SKM-1 (cell line): ENCODE measurements at regions not wholly inside any gene's neighbourhood (a gene's known extent, or its start where the extent isn't known, plus 50 kb on each side); places are given as distances from the start of the nearest gene placed in this dataset.
"Not testable (repeated sequence)": the region's sequence is repeated elsewhere in the genome, so short reads cannot be mapped to it uniquely, and the experiment has no call there.

ENCODE experiments used
- DNase-seq: peaks from one replicate; lab custom pipeline; 2025; ENCODE audit not compliant: unreplicated experiment; lab: John Stamatoyannopoulos, UW

DNA sequence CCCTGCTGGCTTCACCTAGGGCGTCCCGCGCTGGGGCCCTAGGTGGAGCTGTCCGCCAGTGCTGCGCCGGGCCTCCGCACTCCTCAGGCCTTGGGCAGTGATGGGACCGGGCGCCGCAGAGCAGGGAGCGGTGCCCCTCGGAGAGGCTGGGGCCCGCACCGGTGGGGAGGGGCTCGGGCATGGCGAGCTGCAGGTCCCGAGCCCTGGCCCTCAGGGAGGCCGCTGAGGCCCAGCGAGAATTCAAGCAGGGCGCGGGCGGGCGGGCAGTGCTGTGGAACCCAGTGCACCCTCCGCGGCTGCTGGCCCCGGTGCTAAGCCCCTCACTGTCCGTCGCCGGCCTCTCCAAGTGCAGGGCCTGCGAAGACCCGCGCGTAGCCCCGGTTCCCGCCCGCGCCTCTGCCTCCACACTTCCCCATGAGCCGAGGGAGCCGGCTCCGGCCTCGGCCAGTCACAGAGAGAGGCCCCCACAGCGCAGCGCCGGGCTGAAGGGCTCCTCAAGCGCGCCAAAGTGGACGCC is 565.1 kb upstream of the NDST4 start:
- no peak for DNase-seq

DNA sequence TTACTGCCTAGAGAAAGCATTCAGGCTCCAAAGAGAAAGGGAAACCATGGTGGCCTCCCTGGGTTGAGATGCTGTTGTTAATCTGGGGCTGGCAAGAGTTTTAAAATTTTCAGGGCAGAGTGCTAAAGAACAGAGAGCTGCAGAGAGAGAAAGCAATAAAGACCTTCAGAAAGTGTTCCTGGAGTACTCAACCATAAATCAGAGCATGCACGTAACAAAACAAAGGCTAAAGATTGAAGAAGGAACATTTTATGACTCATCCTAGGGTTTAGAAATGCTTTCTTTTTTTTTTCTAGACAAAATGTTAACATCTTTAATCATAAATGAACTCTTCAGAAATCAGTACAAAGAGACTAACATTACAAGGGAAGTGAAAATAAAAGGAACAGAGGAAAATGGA is 562.3 kb upstream of the NDST4 start:
- no peak for DNase-seq

DNA sequence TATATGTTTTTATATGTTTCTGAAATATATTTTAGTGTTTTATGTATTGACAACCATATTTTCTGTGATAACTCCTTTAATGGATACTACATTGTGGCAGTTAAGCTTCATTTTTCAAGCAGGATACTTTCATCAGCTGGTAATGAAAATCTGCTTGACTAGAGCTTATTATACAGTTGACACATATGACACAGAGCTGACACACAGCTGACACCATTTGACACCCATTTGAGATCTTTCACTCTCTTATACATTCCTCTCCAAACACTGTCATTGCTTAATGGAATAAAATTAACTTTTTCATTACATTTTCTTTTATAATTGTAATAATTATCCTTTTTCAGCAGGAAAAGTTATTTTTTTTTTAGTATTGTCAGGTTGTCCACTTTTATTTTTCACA is 561.1 kb upstream of the NDST4 start:
- no peak for DNase-seq

DNA sequence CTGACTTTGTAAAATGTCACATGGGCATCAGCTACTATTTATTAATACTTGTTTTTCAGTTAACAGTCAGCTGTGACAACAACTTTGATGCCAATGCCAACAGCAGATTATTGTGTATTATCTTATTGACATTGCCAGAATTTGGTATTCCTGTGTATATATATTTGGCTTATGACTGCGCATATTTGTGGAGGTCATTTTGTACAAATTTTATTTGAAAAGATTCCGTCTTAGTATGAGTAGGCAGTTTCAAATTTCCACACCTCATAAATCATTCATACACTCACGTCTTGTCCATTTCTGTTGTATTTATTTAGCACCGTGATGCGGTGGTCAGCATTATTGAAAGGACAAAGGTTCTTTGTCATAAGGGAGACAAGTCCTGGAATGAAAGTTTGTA is 558.2 kb upstream of the NDST4 start:
- DNase-seq, result no peak

DNA sequence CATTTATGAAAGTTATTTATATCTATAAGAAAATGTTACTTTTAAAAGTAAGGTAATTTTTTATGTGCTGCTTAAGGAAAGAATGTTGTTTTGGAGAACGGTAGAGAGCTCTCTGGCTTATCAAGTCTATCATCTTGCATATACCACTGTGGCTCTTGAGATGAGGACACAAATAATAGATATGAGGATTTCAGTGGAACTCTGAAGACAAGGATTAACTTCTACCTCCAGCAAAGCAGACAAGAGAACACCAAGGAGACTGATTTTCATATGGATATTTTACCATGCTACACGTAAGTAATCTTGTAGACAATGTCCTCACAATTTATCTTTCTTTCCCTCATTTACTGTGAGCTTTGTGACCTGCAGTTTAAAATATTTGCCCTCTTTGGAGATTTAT is 557.5 kb upstream of the NDST4 start:
- DNase-seq, result no peak

DNA sequence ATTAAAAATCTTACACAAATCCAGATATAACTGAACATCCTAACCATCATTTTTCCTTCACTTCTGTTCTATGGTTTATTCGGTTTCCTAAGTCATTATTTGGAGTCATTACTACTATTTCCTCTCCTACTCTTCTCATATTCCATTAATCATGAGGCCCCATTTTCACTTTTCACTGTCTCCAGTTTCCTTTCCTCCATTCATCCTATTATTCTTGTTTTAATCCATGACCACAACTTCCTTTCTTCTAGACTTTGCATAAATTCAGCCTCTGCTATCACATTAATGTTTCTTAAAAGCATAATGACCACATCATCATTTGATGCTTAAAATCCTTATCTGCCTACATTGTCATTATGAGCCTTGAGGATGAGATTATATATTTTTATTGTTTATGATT is 555.0 kb upstream of the NDST4 start:
- DNase-seq, result no peak

DNA sequence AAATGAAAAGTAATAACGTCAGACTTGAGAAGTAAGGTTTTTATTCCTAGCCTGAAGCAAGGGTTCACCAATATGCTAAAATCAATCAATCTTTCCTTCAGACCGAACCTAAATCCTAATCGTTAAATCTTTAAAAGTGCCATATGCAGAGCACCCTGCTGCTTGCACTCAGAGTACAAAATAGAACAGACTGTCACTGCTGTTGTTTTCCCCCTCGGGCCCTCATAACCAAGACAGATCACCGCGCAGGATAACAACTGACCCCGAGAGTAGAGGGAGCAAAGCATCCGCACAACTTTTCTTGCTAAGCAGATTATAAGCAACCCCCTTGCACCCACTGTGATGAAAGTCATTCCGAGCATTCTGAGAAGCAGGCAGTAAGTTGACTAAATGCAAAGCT is 550.9 kb upstream of the NDST4 start:
- DNase-seq, result no peak

DNA sequence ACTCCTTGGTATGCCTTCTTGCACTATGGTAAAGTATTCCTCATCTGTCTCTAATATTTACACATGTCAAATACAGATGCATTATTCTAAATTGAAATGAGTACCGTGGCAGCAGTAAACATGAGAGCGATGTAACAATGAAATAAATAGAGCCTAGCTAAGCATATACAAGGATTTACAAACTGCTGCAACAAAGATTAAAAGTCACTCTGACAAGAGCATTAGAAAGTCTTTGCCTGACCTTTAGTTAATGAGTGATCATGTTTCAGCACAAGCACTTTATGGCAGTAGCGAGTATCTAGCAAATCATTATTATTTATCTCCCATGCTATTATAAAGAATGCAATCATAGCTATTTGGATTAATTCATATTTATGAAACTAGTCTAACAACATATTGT is 547.0 kb upstream of the NDST4 start:
- no peak for DNase-seq

DNA sequence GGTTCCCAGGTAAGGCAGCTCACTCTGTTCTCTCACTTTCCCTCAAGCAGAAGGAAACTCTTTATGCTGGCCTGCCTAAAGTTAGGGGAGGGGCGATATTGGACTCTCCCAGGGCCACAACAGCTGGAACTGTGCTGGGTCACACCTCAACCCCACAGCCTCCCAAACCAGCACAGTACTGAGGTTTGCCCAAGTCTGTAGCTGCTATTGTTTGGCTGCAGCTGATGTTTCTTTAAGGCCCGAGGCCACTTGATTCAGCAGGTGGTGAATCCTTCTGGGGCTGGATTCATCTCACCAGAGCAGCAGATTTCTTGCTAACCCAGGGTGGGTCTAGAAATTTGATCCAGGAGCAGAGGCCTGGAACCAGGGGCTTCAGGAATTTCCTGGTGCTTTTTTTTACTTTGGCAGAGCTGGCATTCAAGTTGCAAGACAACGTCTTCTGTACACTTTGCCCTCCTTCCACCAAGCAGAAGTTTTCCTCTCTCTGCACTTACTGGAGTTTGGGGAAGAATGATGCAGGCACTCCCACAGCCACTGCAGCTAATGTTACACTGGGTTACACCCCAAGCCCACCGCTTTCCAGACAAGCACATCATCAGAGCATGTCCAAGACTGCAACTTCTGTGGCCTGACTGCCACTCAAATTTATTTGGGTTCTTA is 544.7 kb upstream of the NDST4 start:
- no peak for DNase-seq

DNA sequence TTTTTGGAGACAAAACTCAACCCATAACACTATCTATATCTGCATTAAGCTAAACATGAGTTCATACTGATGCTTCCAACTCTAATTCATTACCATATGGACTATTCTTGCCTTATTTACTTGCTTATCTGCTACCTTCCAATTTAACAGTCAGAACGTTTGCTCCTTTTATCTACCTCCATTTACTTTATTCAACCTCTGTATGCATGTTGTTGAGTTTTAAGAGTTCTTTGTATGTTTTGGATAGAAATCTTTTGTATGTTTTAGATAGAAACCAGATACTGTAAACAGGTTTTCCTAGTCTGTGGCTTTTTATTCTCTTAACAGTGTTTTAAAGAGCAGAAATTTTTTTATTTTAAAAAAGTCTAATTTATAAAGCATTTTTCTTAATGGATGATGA is 542.2 kb upstream of the NDST4 start:
- DNase-seq, result no peak

DNA sequence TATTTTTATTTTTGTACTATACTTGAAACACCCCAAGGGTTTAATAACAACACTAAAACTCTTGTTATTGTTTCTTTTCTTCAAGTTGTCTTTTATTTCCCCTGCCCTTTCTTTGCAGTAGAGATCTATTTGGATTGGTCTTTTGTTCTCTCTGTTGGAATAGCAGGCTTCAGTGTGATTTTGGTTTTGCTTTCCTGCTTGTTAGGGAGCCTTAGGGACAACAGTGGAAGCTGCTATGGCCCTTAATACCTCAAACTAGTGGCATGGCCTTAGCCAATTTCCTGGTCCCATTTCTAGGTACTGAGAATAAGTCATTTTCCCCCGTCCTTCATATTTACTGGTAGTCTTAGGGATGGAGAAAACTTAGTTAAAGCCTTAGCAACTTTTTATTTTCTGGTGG is 535.4 kb upstream of the NDST4 start:
- no peak for DNase-seq

DNA sequence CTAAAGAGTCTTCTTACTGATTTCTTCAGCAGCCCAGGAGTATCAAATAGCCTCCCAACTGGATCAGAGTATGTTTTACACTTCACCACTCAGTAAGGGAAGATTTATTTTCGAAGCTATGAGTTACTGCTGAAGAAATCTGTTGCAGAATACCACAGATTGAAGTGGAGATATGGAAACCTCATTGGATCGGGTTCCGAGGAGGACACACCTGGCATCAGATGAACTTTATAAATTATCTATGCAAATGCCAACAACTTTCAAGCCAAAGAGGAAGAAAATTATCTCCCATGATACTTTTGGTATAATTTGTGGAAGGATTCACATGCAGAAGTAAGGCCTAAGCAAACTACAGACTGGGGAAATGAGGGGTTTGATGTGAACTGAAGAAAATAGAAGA is 515.9 kb upstream of the NDST4 start:
- DNase-seq, result no peak

DNA sequence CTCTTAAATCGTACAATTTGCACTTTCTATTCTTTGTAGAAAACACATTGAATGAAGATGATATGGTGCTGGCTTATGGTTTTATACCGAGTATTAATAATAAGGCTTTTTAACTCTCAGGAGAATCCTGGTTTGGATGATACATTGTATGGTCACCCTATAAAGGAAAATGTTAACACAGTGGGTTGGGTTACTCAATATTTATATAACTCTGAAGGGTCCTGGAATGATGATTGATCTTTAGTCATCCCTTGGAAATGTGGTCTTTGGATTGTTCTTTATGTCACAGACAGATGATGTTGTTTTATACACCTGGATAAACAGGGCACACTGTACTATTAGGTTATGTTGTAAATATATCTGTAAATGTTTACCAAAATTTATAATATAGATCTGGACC is 496.2 kb upstream of the NDST4 start:
- no peak for DNase-seq

DNA sequence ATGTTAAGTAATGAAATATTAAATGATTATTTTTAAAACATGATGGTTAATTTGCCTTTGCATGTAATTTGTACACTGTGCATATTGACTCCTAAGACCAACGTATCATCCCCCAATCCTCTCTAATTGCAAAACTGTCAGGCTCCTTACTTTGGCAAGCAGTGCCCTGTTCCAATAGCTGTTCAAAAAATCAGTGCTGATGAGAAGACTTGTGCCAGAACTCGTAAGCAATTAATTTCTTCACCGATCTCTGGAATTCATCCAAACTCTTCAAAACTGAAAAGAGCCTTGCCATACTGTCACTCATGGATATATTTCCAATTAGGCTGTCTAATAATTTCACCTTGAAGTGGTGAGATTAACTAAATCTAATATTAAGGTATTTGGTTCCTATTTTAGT is 493.9 kb upstream of the NDST4 start:
- DNase-seq, result no peak

DNA sequence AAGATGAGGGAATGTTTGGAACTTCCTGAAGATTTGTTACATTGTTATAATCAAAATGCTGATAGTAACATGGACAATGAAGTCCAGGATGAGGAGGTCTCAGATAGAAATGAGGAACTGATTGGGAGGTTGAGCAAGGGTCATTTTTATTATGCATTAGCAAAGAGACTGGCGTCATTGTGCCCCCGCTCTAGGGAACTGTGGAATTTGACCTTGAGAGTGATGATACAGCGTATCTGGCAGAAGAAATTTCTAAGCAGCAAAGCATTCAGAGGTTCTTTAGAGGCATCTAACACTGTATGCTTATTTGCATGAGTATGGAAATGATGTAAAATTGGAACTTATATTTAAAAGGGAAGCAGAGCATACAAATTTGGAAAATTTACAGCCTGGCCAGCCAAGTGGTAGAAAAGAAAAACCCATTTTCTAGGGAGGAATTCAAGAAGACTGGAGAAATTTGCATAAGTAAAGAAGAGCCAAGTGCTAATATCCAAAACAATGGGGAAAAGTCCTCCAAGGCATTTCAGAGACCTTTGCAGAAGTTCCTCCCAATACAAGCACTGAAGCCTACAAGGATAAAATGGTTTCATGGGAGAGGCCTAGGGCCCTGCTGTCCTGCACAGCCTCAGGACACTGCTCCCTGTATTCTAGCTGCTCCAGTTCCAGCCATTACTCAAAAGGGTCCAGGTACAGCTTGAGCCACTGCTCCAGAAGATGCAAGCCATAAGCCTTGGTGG is 483.0 kb upstream of the NDST4 start:
- no peak for DNase-seq

DNA sequence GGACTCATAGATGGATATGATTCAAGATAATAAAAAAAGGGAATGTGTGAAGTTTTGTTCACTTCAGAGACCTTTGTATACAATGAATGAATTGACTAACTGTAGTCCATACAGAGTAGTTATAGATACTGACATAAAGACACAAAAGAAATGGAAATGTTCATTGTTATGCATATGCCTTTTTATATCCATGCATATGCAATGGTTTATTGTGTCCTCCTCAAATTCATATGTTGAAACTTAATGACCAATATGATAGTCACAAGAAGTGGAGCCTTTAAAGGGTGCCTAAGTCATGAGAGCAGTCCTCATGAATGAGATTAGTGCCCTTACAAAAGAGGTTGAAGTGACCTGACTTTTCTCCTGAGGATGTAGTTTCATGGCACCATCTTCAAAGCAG is 467.5 kb upstream of the NDST4 start:
- no peak for DNase-seq

DNA sequence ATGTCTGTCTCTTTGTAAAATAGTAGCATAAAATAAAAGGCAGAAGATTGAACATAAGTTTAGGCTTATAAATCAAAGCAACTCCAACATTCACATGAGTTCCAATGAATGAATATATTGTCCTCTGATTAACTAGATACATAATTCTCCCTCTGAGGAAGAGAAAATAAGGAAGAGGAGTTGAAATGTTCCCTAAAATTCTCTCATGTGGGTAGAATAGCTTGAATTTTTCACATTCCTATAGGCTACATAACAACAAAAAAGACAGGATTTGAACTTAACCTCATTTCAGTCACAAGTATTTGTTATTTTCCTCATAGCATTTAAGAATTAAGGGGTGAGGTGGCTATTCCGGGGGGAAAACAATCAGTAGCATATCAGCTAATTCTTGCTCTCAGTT is 462.4 kb upstream of the NDST4 start:
- DNase-seq, result no peak

DNA sequence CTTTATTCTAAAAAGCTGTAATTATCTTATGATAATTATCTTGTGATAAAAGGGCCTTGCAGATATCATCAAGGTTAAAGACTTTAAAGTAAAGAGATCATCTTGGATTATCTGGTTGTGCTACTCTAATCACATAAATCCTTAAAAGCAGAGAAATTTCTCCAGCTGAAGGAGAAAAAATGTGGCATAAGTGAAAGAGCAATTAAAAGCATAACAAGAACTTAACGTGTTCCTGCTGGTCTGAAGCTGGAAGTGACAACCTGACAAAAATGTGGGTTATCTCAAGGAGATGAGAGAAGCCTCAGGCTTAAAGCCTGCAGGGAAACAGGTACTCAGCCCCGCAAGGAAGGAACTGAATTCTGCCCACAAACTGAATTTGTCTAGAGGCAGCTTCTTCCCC is 449.1 kb upstream of the NDST4 start:
- no peak for DNase-seq

DNA sequence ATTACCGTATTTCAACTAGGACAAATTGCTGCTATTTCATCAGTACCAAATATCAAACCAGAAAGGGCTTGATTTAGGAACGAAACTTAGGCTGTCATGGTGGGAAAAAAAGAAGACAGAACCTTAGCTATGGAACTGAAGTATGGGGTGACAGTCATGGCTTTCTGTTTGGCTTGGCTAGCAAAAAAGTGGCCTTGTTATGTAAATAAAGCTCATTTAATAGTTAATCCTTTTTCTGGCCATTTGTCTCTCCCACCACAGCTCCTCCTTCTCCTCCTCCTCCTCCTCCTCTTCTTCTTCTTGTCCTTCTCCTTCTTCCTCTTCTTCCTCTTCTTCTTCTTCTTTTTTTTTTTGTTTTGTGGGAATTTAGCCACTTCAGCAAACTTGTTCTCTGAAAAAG is 434.7 kb upstream of the NDST4 start:
- no peak for DNase-seq

DNA sequence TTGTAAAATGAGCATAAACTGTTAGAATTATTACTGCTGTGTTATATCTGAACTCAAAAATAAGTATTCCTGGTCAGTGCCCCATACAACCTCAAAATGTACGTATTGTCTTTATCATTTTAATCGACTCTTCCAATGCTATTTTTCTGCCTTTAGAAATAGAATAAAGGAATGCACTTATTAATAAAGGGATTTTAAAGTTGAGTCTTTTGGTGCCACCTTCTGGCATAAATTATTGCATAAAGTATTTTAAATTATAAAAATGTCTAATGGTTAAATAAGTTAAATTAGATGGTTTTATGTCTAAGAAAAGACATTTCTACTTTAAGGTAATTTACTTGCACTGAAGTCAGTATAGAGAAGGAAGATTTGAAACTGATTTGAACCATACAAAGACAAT is 424.0 kb upstream of the NDST4 start:
- no peak for DNase-seq

DNA sequence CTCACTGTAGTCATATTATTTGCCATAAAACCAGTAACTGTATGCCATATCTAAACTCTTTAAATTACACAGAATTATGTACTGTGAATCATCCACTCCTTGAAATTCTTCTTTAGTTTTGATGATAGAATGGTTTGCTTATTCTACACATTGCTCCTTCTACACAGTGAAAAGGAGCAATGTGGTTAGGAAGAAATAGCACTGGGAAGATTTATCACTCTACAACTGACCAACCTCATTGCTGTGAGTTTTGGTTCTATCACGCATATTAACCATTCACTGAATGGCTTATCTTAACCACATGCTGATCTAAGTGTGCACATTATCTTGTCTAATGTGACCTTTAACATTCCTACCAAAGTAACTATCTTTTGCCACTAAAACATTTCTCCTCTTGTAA is 415.7 kb upstream of the NDST4 start:
- DNase-seq, result no peak

DNA sequence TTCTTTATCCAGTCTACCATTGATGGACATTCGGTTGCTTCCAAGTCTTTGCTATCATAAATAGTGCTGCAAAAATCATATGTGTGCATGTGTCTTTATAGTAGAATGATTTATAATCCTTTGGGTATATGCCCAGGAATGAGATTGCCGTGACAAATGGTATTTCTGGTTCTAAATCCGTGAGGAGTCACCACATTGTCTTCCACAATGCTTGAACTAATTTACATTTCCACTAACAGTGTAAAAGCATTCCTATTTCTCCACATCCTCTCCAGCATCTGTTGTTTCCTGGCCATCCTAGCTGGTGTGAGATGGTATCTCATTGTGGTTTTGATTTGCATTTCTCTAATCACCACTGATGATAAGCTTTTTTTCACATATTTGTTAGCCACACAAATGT is 406.1 kb upstream of the NDST4 start:
- DNase-seq, result not testable (repeated sequence)

DNA sequence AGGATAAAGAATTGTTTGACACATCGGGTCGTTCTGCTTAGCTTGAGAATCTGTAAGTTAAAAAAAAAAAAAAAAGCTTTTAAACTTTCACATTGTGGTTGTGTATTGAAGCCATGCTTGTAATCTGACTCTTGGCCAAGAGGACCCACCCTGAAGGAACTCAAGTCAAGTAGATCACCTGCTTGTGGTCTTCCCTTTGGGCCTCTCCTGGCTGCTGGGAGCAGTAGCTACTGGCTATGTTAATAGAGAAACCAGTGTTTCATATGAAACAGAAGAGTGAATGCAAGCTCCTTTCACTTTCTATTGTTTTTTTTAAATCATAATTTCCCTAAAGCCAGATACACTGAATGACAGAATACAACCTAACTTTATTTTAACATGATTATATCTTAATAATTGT is 402.4 kb upstream of the NDST4 start:
- DNase-seq, result no peak
